ENCODE measurements at regions not wholly inside any gene's neighbourhood (a gene's known extent, or its start where the extent isn't known, plus 50 kb on each side); places are given as distances from the start of the nearest gene placed in this dataset.

DNA sequence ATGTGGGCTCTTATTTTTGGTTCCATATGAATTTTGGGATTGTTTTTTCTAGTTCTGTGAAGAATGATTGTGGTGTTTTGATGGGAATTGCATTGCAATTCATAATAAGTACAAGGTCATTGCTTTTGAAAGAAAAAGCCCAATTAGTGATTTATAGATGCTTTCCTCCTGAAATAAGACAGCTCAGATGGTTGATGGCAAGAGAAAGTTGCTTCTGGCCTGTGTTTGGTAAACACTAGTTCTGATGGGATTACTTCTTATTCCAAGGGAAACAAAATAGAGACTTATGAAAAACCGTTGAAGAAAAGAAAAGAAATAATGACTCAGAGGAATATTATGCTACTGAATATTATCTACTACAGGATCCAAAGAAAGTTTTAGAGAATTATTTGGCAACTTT, 144.9 kb downstream of the SPANXA1 start:
- BruUV-seq (replicated peaks), result no TSS peak
- Mint-ChIP-seq H3K36me3 (ENCODE audit: insufficient read depth, unreplicated experiment) (no peaks in the 10 kb centered on the region), H3K4me3 (ENCODE audit: unreplicated experiment) (no peak overlapping the region), H3K27me3 (ENCODE audit: insufficient read depth, unreplicated experiment) (no peaks in the 10 kb centered on the region), H3K27ac (ENCODE audit: unreplicated experiment) (no peak overlapping the region), H3K9me3 (ENCODE audit: unreplicated experiment) (no peaks in the 10 kb centered on the region), H3K4me1 (ENCODE audit: low read depth, unreplicated experiment) (no peaks in the 10 kb centered on the region)
- CTCF ChIA-PET, result no interaction called here
- intact Hi-C loops (cut with micrococcal nuclease; ENCODE audit: unreplicated experiment), result no loop called here
- H3K27me3 ChIP-seq (replicated peaks; ENCODE audit: control insufficient read depth, insufficient read depth, low read length), result no peaks in the 10 kb centered on the region
- H3K4me1 ChIP-seq, result no peaks in the 10 kb centered on the region
- H3K36me3 ChIP-seq (ENCODE audit: control insufficient read depth, insufficient read depth, low read length), result no peaks in the 10 kb centered on the region
- TF ChIP-seq, protein P1, sequence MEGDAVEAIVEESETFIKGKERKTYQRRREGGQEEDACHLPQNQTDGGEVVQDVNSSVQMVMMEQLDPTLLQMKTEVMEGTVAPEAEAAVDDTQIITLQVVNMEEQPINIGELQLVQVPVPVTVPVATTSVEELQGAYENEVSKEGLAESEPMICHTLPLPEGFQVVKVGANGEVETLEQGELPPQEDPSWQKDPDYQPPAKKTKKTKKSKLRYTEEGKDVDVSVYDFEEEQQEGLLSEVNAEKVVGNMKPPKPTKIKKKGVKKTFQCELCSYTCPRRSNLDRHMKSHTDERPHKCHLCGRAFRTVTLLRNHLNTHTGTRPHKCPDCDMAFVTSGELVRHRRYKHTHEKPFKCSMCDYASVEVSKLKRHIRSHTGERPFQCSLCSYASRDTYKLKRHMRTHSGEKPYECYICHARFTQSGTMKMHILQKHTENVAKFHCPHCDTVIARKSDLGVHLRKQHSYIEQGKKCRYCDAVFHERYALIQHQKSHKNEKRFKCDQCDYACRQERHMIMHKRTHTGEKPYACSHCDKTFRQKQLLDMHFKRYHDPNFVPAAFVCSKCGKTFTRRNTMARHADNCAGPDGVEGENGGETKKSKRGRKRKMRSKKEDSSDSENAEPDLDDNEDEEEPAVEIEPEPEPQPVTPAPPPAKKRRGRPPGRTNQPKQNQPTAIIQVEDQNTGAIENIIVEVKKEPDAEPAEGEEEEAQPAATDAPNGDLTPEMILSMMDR (IDR thresholded peaks at IDR 0.05; ENCODE audit: insufficient read depth in 1 of 2, low read depth in 1 of 2, low read length in 1 of 2, severe bottlenecking in 1 of 2, unreplicated experiment in 1 of 2), result no peak
- H3K4me3 ChIP-seq (ENCODE audit: low read depth, low read length), result no peak overlapping the region
- no peaks in the 10 kb centered on the region for H3K9me3 ChIP-seq
- DNase-seq, result no peak
- POLR2A ChIA-PET, result no interaction called here

DNA sequence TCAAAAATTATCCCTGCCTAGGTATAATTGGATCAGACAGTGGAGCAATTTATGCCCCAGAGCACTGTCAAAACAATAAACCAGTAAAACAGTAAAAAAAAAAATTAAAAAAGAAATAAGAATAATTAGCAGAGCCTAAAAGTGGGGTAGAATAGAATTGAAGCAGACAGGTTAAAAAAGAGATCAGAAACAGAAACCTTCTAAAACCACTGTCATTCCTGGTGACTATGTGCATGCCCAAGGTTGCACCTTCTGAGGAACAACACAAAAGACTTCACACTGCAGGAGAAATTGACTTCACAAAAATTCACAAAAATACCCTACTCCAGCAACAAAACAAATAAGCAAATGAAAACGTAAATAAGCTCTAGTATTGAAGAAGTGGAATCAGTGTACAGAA, 168.6 kb downstream of the SPANXA1 start:
- intact Hi-C loops (cut with micrococcal nuclease; ENCODE audit: unreplicated experiment), result no loop called here
- Mint-ChIP-seq H3K27me3 (ENCODE audit: insufficient read depth, unreplicated experiment) (no peaks in the 10 kb centered on the region), H3K27ac (ENCODE audit: unreplicated experiment) (no peak overlapping the region), H3K9me3 (ENCODE audit: unreplicated experiment) (no peaks in the 10 kb centered on the region), H3K4me1 (ENCODE audit: low read depth, unreplicated experiment) (no peaks in the 10 kb centered on the region), H3K36me3 (ENCODE audit: insufficient read depth, unreplicated experiment) (no peaks in the 10 kb centered on the region), H3K4me3 (ENCODE audit: unreplicated experiment) (no peak overlapping the region)
- DNase-seq, result no peak
- no peaks in the 10 kb centered on the region for H3K36me3 ChIP-seq (ENCODE audit: control insufficient read depth, insufficient read depth, low read length)
- H3K27me3 ChIP-seq (replicated peaks; ENCODE audit: control insufficient read depth, insufficient read depth, low read length), result no peaks in the 10 kb centered on the region
- TF ChIP-seq, protein P1 (IDR thresholded peaks at IDR 0.05; ENCODE audit: insufficient read depth in 1 of 2, low read depth in 1 of 2, low read length in 1 of 2, severe bottlenecking in 1 of 2, unreplicated experiment in 1 of 2), result no peak
- ChIA-PET POLR2A (no interaction called here), CTCF (no interaction called here)
- no peak overlapping the region for H3K4me3 ChIP-seq (ENCODE audit: low read depth, low read length)
- no peaks in the 10 kb centered on the region for H3K4me1 ChIP-seq
- no peaks in the 10 kb centered on the region for H3K9me3 ChIP-seq
- BruUV-seq (replicated peaks), result no TSS peak

DNA sequence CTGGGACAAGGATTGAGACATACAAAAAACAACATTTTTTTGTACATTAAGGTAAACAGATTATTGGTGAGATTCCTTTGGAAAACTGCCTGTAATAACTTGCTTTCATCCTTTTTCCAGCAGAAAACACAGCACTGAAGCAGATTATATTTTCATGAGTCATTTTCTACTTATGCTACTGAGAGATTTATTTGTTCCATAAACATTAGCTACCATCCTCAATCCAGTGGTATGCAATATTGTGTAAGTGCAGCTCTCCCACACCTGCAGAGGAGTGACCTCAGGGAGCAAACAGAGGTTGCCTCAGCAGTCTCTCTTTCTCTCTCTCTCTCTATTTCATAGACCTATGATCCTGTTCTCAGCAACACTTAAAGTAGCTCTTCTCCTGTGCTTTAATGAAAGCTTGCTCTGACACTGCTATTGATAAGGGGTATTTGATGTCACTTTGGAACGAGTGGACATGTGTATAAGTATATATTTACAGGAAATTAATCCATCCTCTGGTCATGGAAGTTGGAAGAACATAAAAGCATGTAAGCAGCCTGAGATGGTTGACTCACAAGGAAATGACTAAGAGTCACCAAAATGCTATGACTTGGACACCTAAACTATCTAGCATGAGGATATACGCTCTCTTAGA, 163.7 kb upstream of the SPANXC start:
- peaks cover 6% of the 10 kb centered on the region; the same call in 1 of the 2 replicates for H3K4me1 ChIP-seq
- H3K4me3 ChIP-seq (ENCODE audit: low read depth, low read length), result no peak overlapping the region
- intact Hi-C loops (cut with micrococcal nuclease; ENCODE audit: unreplicated experiment), result no loop called here
- CTCF ChIA-PET, result no interaction called here
- H3K36me3 ChIP-seq (ENCODE audit: control insufficient read depth, insufficient read depth, low read length), result no peaks in the 10 kb centered on the region
- TF ChIP-seq, protein P1 (IDR thresholded peaks at IDR 0.05; ENCODE audit: insufficient read depth in 1 of 2, low read depth in 1 of 2, low read length in 1 of 2, severe bottlenecking in 1 of 2, unreplicated experiment in 1 of 2), result no peak
- BruUV-seq (replicated peaks), result no TSS peak
- peak overlapping the region; percentile 80 for H3K27ac Mint-ChIP-seq (ENCODE audit: unreplicated experiment)
- no peaks in the 10 kb centered on the region for H3K27me3 ChIP-seq (replicated peaks; ENCODE audit: control insufficient read depth, insufficient read depth, low read length)
- POLR2A ChIA-PET, result no interaction called here
- no peaks in the 10 kb centered on the region for H3K9me3 ChIP-seq
- H3K27me3 Mint-ChIP-seq (ENCODE audit: insufficient read depth, unreplicated experiment), result no peaks in the 10 kb centered on the region
- H3K4me3 Mint-ChIP-seq (ENCODE audit: unreplicated experiment), result no peak overlapping the region
- peak; percentile 29 to 63 for DNase-seq
- no peaks in the 10 kb centered on the region for H3K9me3 Mint-ChIP-seq (ENCODE audit: unreplicated experiment)
- no peaks in the 10 kb centered on the region for H3K4me1 Mint-ChIP-seq (ENCODE audit: low read depth, unreplicated experiment)
- H3K36me3 Mint-ChIP-seq (ENCODE audit: insufficient read depth, unreplicated experiment), result no peaks in the 10 kb centered on the region
